Immature natural killer cell (primary cell): ENCODE measurements at regions not wholly inside any gene's neighbourhood (a gene's known extent, or its start where the extent isn't known, plus 50 kb on each side); places are given as distances from the start of the nearest gene placed in this dataset.

ENCODE experiments used
- DNase-seq, 3 donors: peaks; one replicate each; pipeline ENCODE4 v3.0.0; 2022; ENCODE audit warnings: mixed read lengths in 1 of 3
- H3K27ac Mint-ChIP-seq, 6 donors: one replicate each; pipeline ENCODE4 v1.8.0; 2020; ENCODE audit warnings: mixed read lengths in 6 of 6, mild to moderate bottlenecking in 5 of 6, inconsistent platforms in 4 of 6, moderate library complexity in 3 of 6
- H3K27me3 Mint-ChIP-seq, 3 donors: one replicate each; pipeline ENCODE4 v1.8.0; 2020 to 2021; ENCODE audit warnings: low read depth in 3 of 3, mild to moderate bottlenecking in 3 of 3, mixed read lengths in 3 of 3, moderate library complexity in 3 of 3, inconsistent platforms in 1 of 3
- H3K36me3 Mint-ChIP-seq, 3 donors: one replicate each; pipeline ENCODE4 v1.8.0; 2020; ENCODE audit warnings: mixed read lengths in 3 of 3, inconsistent platforms in 2 of 3, mild to moderate bottlenecking in 2 of 3
- H3K4me1 Mint-ChIP-seq, 2 donors: one replicate each; pipeline ENCODE4 v1.8.0; 2020; ENCODE audit warnings: inconsistent platforms in 2 of 2, mild to moderate bottlenecking in 2 of 2, mixed read lengths in 2 of 2, moderate library complexity in 1 of 2
- H3K4me3 Mint-ChIP-seq, 5 donors: one replicate each; pipeline ENCODE4 v1.8.0; 2020; ENCODE audit warnings: mild to moderate bottlenecking in 5 of 5, mixed read lengths in 5 of 5, inconsistent platforms in 3 of 5, moderate library complexity in 3 of 5
- H3K9me3 Mint-ChIP-seq, 6 donors: one replicate each; pipeline ENCODE4 v1.8.0; 2020; ENCODE audit warnings: mild to moderate bottlenecking in 6 of 6, mixed read lengths in 6 of 6, inconsistent platforms in 4 of 6, moderate library complexity in 3 of 6

DNA sequence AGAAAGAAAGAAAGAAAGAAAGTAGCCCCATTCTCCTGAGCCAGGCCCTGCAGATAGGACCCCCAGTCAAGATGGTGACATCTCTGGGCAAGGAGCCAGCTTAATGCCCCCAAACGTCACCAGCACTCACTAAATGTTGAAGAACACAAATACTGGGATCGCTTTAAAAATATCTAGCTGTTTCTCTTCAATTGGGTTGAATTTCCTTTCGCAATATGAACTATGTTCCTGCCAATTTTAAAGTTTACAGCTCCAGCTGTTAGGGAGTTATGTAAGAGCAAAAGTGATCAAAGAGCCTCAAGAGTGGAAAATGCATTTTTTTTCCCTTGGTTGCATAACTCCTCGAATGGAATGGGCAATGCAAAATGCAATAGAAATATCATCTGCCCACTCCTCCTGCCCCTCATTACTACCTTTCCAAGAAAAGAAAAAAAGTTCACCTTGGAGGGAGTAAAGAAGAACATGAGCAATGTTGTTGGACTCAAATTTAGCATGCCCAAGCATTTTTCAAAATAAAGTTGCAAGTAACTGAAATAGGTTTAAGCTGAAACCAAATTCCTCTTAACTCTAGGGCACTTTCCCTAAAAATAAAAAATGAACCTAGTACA, 244.2 kb upstream of the PIK3R1 start:
- H3K36me3 Mint-ChIP-seq = no peaks in the 10 kb centered on the region
- no peaks in the 10 kb centered on the region for H3K9me3 Mint-ChIP-seq

DNA sequence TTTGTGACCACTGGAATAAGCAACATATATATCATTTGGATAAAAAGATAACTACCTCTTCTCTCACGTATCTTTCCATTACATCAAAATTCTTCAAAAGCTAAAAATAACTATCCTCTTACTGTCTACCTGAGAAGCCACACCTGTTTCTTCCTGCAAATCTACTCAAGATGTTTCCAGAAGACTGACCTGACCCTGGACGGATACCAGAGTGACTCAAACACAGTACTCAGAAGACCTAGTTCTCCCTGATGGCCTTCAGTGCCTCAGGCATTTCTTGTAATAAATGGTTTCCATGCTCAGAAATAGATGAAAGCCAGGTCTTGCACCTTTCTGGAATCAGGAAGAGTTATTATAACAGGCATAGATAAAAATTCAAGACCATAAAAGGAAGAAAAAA, 245.9 kb upstream of the PIK3R1 start:
- H3K4me3 Mint-ChIP-seq = no peak overlapping the region
- DNase-seq = no peak
- H3K27ac Mint-ChIP-seq = no peak overlapping the region
- no peaks in the 10 kb centered on the region for H3K4me1 Mint-ChIP-seq
- H3K27me3 Mint-ChIP-seq = peaks cover 0 to 2% (median 0%) of the 10 kb centered on the region in 3 donors
- H3K9me3 Mint-ChIP-seq = no peaks in the 10 kb centered on the region
- no peaks in the 10 kb centered on the region for H3K36me3 Mint-ChIP-seq

More for the DNA sequence above, 244.2 kb upstream of the PIK3R1 start:
- no peak overlapping the region for H3K27ac Mint-ChIP-seq
- H3K27me3 Mint-ChIP-seq = peaks cover 0 to 2% (median 2%) of the 10 kb centered on the region in 3 donors
- H3K4me1 Mint-ChIP-seq = no peaks in the 10 kb centered on the region
- H3K4me3 Mint-ChIP-seq = no peak overlapping the region
- DNase-seq = no peak

DNA sequence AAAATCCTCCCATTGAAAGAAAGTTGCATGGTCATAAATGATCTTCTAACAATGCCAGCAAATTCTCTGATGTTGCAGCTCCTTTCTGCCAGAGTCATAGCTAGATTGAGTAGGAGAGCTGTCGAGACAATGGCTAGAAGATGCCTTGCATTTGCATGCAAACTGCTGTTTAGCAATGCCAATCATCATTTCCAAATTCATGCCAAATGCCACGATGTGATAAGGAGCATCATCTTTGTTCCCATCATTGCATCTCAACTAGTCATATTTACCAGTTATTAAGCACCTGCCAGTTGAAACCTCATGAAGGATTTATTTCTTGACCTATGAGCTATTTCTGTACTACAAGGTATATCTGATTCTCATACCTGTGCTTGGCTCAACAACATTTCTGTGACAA, 246.4 kb upstream of the PIK3R1 start:
- Mint-ChIP-seq H3K9me3 (no peaks in the 10 kb centered on the region), H3K27ac (no peak overlapping the region), H3K4me1 (no peaks in the 10 kb centered on the region), H3K36me3 (no peaks in the 10 kb centered on the region), H3K27me3 (peaks cover 0 to 2% (median 0%) of the 10 kb centered on the region in 3 donors), H3K4me3 (no peak overlapping the region)
- DNase-seq = no peak

DNA sequence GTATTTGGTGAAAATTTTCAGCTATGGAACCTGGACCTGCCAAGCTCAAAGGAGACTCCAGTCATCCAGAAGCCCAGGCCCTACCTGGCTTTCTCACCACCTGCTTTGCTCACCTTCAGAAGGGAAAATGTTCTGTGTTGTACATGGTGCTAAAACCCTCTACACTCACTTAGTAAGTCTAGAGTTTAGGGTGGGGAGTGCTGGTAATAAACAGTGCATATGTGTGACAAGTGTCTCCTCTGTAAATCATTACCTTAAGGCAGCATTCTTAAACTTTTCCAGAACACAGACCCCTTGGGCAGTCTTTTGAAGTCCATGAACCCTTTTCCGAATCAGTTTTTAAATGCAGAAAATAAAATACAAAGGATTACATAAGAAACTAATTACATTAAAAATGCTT, 248.8 kb upstream of the PIK3R1 start:
- H3K9me3 Mint-ChIP-seq = no peaks in the 10 kb centered on the region
- no peak for DNase-seq
- no peaks in the 10 kb centered on the region for H3K4me1 Mint-ChIP-seq

DNA sequence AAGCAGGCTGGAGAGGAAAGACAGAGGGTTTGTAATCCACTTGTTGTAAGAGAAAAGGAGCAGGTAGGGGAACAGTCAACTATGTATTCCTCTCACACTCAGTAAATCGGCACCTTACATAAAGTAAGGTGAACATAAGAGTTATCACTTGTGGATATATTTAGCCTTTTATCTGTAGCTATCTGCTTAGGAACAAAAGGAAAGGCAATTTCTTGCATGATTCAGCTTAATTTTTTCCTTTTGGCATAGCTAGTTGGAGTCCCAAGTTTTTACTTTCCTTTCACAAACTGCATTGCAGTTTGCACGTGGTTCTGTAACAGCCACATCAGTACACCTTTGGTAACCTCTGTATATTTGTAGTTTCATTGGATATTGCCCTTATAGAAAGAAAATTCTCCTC, 250.9 kb upstream of the PIK3R1 start:
- H3K4me1 Mint-ChIP-seq = no peaks in the 10 kb centered on the region

More for the DNA sequence above, 248.8 kb upstream of the PIK3R1 start:
- no peaks in the 10 kb centered on the region for H3K36me3 Mint-ChIP-seq
- H3K27me3 Mint-ChIP-seq = peaks cover 0 to 6% (median 0%) of the 10 kb centered on the region in 3 donors
- H3K27ac Mint-ChIP-seq = no peak overlapping the region
- no peak overlapping the region for H3K4me3 Mint-ChIP-seq

DNA sequence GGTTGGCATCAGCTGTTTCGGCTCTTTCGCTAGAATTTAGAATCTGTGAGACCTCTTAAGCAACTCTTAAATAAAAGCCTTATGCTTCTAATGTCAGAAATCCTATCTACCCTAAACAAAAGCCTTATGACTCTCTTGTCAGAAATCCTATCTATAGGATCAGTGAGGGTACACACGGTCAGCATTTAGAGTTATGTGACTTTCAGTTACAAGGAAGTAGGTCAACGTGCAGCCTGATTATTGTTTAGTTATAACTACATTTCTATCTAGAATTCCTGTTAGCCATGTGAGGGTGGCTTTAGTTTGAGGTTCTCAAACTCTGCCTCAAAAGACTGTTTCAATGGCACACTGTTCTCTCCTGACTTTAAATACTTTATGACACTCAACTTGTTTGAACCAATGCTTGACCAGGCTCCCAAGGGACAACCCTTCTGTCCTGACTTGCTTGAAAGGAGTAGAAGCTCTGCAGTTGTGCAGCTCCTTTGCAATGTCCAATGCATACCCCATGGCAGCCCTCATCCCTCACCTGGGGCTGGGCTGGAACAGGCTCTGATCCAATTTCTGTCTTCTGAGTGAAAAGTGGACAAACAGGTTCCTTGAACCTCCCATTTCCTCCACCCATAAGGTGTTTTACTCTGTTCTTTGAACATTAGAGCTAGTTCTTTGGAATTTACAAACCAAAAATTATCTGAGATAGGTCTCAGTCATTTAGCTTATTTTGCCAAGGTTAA, 251.6 kb upstream of the PIK3R1 start:
- peaks cover 0 to 8% (median 0%) of the 10 kb centered on the region in 3 donors for H3K27me3 Mint-ChIP-seq
- H3K4me3 Mint-ChIP-seq = no peak overlapping the region
- DNase-seq = no peak
- H3K4me1 Mint-ChIP-seq = no peaks in the 10 kb centered on the region
- no peaks in the 10 kb centered on the region for H3K36me3 Mint-ChIP-seq
- no peak overlapping the region for H3K27ac Mint-ChIP-seq
- no peaks in the 10 kb centered on the region for H3K9me3 Mint-ChIP-seq

More for the DNA sequence above, 250.9 kb upstream of the PIK3R1 start:
- H3K27me3 Mint-ChIP-seq = peaks cover 0 to 6% (median 0%) of the 10 kb centered on the region in 3 donors
- H3K4me3 Mint-ChIP-seq = no peak overlapping the region
- no peak overlapping the region for H3K27ac Mint-ChIP-seq
- no peaks in the 10 kb centered on the region for H3K9me3 Mint-ChIP-seq
- no peak for DNase-seq
- no peaks in the 10 kb centered on the region for H3K36me3 Mint-ChIP-seq

DNA sequence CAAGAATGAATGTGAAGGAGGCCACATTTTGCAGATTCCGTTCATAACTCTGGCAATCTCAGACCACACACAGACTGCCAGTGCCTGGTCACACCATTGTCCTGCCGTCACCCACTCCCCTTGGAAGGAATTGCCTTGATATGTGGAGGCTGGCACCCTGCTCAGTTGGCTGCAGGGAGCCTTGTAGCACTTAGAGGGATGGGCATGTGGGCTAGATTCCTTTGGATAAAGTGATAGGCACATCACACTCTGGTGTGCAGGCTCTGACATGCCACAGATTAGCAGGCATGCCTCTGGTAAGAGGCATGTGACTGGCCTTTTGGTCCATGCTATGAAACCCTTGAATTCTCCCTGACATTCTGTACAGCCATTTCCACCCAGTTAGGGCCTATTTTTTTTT, 254.6 kb upstream of the PIK3R1 start:
- no peaks in the 10 kb centered on the region for H3K36me3 Mint-ChIP-seq
- no peaks in the 10 kb centered on the region for H3K4me1 Mint-ChIP-seq
- peaks cover 0 to 11% (median 4%) of the 10 kb centered on the region in 3 donors for H3K27me3 Mint-ChIP-seq
- H3K9me3 Mint-ChIP-seq = no peaks in the 10 kb centered on the region
- DNase-seq = no peak
- no peak overlapping the region for H3K27ac Mint-ChIP-seq
- H3K4me3 Mint-ChIP-seq = no peak overlapping the region

DNA sequence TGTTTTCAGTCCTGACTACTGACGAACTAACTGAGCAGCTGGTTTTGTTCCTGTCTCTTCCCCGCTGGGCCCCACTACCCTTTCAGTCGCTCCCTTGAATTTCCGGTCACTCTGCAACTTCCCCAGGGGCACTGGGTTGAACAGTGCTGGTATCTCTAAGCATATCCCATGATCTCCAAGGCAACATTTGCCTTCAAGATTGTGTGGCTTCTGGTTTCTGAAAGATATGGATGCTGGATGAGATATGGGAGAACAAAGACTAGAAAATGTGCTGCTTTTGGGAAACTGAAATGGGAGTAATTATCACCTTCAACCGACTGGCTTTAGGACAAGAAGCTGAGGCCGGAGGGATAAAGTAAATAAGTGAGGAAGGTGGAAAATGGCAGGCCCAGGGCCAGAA, 258.2 kb upstream of the PIK3R1 start:
- H3K36me3 Mint-ChIP-seq = no peaks in the 10 kb centered on the region
- H3K4me1 Mint-ChIP-seq = no peaks in the 10 kb centered on the region
- H3K9me3 Mint-ChIP-seq = no peaks in the 10 kb centered on the region
- peaks cover 1 to 8% (median 4%) of the 10 kb centered on the region in 3 donors for H3K27me3 Mint-ChIP-seq
- H3K27ac Mint-ChIP-seq = no peak overlapping the region
- H3K4me3 Mint-ChIP-seq = no peak overlapping the region
- DNase-seq = no peak

DNA sequence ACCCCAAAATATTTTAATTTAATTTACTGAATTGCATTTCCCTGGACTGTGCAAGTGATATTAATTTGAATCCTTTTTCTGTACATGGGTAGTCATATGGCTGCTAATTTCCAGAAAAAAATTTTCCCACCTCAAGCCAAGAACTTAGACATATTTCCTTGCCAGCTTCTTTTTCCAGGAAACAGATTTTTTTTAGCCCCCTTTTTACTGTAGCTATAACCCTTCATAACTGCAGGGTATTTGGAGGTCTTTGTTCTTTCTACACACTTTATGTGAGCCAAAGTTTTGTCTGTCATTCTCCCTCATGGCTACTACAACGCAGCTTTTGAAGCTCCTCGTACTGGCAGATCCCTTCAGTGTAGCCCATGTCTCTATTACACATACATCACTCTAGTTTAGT, 261.2 kb upstream of the PIK3R1 start:
- Mint-ChIP-seq H3K27ac (no peak overlapping the region), H3K9me3 (no peaks in the 10 kb centered on the region), H3K27me3 (peaks cover 1 to 5% (median 4%) of the 10 kb centered on the region in 3 donors), H3K4me3 (no peak overlapping the region), H3K4me1 (no peaks in the 10 kb centered on the region), H3K36me3 (no peaks in the 10 kb centered on the region)
- no peak for DNase-seq

DNA sequence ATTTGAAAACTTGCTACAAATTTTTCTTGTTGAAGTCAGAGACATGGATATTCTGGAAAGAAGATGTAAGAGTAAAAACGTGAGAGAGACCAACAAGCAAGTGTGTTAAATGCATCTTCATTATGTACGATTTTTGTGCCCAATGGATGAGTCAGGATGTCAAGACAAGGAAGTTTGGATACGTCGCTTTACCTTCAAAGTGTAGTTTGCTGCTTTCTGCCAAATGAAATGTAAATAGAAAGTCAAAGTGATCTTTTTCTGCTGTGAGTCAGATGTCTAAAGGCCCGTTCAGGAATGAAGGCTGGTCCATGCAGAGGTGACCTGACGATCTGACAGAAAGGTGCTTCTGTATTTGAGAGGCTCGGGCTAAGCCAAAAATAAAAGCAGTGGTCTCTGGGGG, 273.1 kb upstream of the PIK3R1 start:
- no peak overlapping the region for H3K27ac Mint-ChIP-seq
- no peaks in the 10 kb centered on the region for H3K4me1 Mint-ChIP-seq
- no peak overlapping the region for H3K4me3 Mint-ChIP-seq
- no peak for DNase-seq
- no peaks in the 10 kb centered on the region for H3K9me3 Mint-ChIP-seq
- peaks cover 2% of the 10 kb centered on the region in 3 donors for H3K27me3 Mint-ChIP-seq
- no peaks in the 10 kb centered on the region for H3K36me3 Mint-ChIP-seq

DNA sequence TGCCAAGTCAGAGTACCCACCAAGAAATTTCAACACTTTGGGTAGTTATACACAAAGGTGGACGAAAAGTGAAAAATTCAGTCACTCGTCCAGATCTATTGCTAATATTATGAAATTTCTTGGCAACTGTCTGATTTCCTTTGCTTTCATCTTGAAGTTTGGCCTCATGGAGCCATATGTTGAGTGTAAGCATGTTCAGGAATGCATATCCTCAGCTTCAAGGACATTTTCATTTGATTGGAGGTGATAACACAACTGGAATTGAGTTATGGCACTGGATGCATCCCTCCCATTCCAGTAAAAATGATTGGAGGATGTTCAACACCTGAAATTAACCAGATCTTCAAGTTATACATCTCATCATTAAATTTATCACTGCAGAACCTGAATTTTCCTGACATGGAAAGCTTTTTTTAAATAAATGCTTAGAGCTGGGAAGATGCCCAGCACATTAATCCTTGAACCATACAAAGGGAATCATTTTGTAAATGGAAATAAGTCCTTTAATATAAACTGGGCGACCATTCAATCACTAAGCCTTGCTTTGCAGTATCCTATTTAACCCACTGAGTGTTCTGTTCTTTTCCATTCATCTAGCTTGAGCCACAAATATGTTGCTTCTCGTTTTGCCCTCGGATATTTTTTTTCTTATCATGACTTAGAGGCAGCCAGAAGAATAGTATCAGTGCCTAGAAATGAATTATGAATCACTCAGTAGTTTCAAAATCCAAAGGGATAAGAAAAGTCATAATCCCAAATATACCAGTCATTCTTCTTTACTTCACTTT, 273.7 kb upstream of the PIK3R1 start:
- H3K4me1 Mint-ChIP-seq = no peaks in the 10 kb centered on the region
- no peaks in the 10 kb centered on the region for H3K9me3 Mint-ChIP-seq
- no peak overlapping the region for H3K4me3 Mint-ChIP-seq
- no peak for DNase-seq
- H3K27ac Mint-ChIP-seq = no peak overlapping the region
- no peaks in the 10 kb centered on the region for H3K36me3 Mint-ChIP-seq
- H3K27me3 Mint-ChIP-seq = peaks cover 2% of the 10 kb centered on the region in 3 donors

DNA sequence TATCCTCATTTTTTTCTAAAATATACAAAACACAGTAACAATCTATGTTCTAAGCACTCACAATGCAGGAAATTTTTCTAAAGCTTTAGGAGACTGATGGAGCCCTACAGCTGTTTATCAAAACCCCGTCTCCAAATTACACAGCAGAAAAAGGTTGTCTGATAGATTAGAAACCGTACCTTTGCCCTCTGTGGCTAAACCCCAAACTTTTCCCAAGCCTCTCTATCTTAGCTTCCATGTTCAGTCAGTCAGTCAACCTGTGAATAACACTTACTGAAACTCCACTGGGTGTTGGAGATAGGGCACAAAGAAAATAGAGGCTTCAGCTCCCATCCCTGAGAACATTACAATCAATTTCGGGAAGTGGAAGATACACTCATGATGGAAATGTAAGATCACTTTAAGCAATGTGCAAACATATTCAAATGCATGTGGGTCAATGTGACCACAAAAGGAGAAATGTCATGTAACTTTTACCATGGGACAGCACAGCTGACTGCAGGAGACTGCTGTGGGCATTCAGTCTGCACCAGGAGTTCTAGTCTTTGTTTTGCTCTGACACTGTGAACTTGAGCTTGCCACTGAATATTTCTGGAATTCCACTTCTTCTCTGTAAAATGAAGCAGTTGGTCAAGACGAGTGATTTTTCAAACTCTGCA, 279.5 kb upstream of the PIK3R1 start:
- H3K36me3 Mint-ChIP-seq = no peaks in the 10 kb centered on the region
- H3K27me3 Mint-ChIP-seq = peaks cover 0 to 6% (median under 1%) of the 10 kb centered on the region in 3 donors
- H3K27ac Mint-ChIP-seq = no peak overlapping the region

DNA sequence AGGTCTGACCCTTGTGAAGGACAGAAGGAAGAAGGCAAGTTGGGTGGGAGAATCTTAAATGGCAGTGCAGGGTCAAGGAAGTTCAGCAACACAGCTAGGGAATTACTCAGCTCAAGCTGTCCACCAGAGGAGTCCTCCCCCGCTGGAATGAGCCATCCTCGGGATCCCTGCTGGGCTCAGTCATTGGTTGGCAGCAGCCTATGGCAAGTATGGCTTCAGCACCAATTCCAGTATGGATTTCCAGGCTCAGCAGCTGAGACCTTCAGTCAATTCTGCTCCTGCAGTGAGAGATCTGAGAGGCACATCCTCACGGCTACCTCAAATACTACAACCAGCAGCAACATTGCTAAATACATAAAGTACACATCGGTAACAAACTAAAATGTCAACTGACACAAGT, 280.6 kb upstream of the PIK3R1 start:
- H3K9me3 Mint-ChIP-seq = no peaks in the 10 kb centered on the region
- H3K4me3 Mint-ChIP-seq = no peak overlapping the region
- H3K27ac Mint-ChIP-seq = no peak overlapping the region
- no peak for DNase-seq
- no peaks in the 10 kb centered on the region for H3K36me3 Mint-ChIP-seq
- H3K27me3 Mint-ChIP-seq = peaks cover 0 to 4% (median 0%) of the 10 kb centered on the region in 3 donors
- H3K4me1 Mint-ChIP-seq = no peaks in the 10 kb centered on the region

More for the DNA sequence above, 279.5 kb upstream of the PIK3R1 start:
- DNase-seq = no peak
- H3K4me1 Mint-ChIP-seq = no peaks in the 10 kb centered on the region
- no peaks in the 10 kb centered on the region for H3K9me3 Mint-ChIP-seq
- no peak overlapping the region for H3K4me3 Mint-ChIP-seq

DNA sequence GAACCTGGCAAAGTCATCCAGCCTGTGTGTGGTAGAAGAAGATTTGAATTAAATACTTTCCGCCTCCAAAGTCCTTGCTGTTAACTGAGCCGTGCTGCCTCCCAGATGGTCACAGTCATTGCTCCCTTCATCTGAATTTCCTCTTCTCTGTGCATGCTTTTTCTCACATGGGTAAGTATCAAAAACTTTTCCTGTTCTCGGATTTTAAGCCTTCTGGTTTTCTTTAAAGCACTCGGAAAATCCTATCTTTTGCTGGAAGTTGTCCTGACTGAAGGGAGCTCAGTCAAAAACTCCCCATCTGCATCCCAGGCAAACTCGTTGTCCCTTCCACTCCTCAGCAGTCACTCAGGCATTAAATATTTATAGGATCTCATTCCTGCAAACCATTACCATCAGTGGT, 290.0 kb upstream of the PIK3R1 start:
- H3K27me3 Mint-ChIP-seq = peaks cover 0 to 6% (median 5%) of the 10 kb centered on the region in 3 donors
- no peak overlapping the region for H3K4me3 Mint-ChIP-seq
- no peak overlapping the region for H3K27ac Mint-ChIP-seq
- H3K9me3 Mint-ChIP-seq = no peaks in the 10 kb centered on the region
- DNase-seq = no peak
- H3K36me3 Mint-ChIP-seq = no peaks in the 10 kb centered on the region
- no peaks in the 10 kb centered on the region for H3K4me1 Mint-ChIP-seq
